ENCODE measurements at regions not wholly inside any gene's neighbourhood (a gene's known extent, or its start where the extent isn't known, plus 50 kb on each side); places are given as distances from the start of the nearest gene placed in this dataset.

DNA sequence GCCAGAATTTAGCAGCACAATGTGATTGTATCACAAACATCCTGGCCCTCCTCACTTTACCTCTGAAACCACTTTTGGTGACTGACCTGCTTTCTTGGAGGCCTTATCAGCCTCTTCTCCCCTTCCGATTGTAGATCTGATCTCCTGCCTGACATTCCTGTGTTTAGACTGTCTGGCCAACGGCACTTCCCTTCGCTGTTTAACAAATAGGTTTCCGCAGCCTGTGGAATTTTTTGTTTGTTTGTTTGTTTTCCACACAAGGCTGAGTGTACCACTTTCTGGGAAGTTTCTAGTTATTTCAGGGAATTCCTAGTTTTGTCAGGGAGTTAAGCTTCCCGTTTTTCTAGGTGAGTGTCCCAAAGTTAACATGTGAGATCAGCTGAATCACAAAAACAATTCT lies 65.9 kb upstream of the CDKN3 start:
- Mint-ChIP-seq H3K4me3 (no peak overlapping the region), H3K9me3 (no peaks in the 10 kb centered on the region)
- H3K4me3 ChIP-seq (ENCODE audit: low read depth, low read length): no peak overlapping the region

GRCh38 chr14:54331516-54331915 lies 65.3 kb upstream of the CDKN3 start:
- H3K36me3 Mint-ChIP-seq: no peaks in the 10 kb centered on the region
- ATAC-seq (ENCODE audit: low read depth in 2 of 2) (no peak), DNase-seq (no peak)
- H3K9me3 Mint-ChIP-seq: no peaks in the 10 kb centered on the region
- Histone ChIP-seq H3K27me3 (ENCODE audit: control insufficient read depth, insufficient read depth, low read length) (peaks cover 5% of the 10 kb centered on the region), H3K36me3 (ENCODE audit: control insufficient read depth, insufficient read depth, low read length) (no peaks in the 10 kb centered on the region), H3K4me1 (ENCODE audit: control insufficient read depth, insufficient read depth, low read length, poor library complexity, severe bottlenecking) (no peaks in the 10 kb centered on the region), H3K9me3 (ENCODE audit: control insufficient read depth in 2 of 2, low read length in 2 of 2) (no peaks in the 10 kb centered on the region), H3K4me3 (ENCODE audit: low read depth, low read length) (no peak overlapping the region), H3K27ac (ENCODE audit: insufficient read depth, low read length, poor library complexity, severe bottlenecking) (no peak overlapping the region)
- no peak overlapping the region for H3K27ac Mint-ChIP-seq
- peaks cover 9% of the 10 kb centered on the region for H3K27me3 Mint-ChIP-seq
- peaks cover 0 to 2% (median 0%) of the 10 kb centered on the region in 4 donors for H3K4me1 Mint-ChIP-seq
- H3K4me3 Mint-ChIP-seq: no peak overlapping the region

More for the DNA sequence above, 65.9 kb upstream of the CDKN3 start:
- H3K9me3 ChIP-seq (ENCODE audit: control insufficient read depth in 2 of 2, low read length in 2 of 2): no peaks in the 10 kb centered on the region
- Mint-ChIP-seq H3K27me3 (peaks cover 9% of the 10 kb centered on the region), H3K36me3 (no peaks in the 10 kb centered on the region), H3K27ac (no peak overlapping the region), H3K4me1 (peaks cover 0 to 2% (median 0%) of the 10 kb centered on the region in 4 donors)
- no peaks in the 10 kb centered on the region for H3K36me3 ChIP-seq (ENCODE audit: control insufficient read depth, insufficient read depth, low read length)
- ATAC-seq (ENCODE audit: low read depth in 2 of 2): no peak
- H3K27me3 ChIP-seq (ENCODE audit: control insufficient read depth, insufficient read depth, low read length): peaks cover 5% of the 10 kb centered on the region
- no peaks in the 10 kb centered on the region for H3K4me1 ChIP-seq (ENCODE audit: control insufficient read depth, insufficient read depth, low read length, poor library complexity, severe bottlenecking)
- no peak overlapping the region for H3K27ac ChIP-seq (ENCODE audit: insufficient read depth, low read length, poor library complexity, severe bottlenecking)
- DNase-seq: no peak

DNA sequence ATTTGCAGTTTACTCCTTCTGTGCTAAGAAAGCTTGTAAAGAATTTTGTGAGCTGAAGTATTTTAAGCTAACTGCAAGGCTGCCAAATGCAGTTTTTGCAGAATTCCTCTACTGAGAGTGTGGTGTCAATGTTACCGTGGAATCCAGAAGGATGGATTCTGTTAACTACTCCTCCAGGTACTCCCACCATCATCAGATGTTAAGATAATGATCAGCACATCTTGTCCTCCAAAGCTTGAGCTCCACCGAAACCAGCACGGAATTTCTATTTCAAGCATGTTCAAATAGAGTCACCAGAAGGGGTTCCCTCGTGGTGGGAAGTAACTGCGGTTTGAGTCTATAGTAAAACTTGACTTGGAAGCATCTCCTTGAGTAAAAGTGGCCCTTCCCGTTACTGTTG lies 64.3 kb upstream of the CDKN3 start:
- Histone ChIP-seq H3K36me3 (ENCODE audit: control insufficient read depth, insufficient read depth, low read length) (no peaks in the 10 kb centered on the region), H3K27ac (ENCODE audit: insufficient read depth, low read length, poor library complexity, severe bottlenecking) (no peak overlapping the region), H3K4me3 (ENCODE audit: low read depth, low read length) (no peak overlapping the region), H3K9me3 (ENCODE audit: control insufficient read depth in 2 of 2, low read length in 2 of 2) (no peaks in the 10 kb centered on the region), H3K27me3 (ENCODE audit: control insufficient read depth, insufficient read depth, low read length) (peaks cover 5% of the 10 kb centered on the region), H3K4me1 (ENCODE audit: control insufficient read depth, insufficient read depth, low read length, poor library complexity, severe bottlenecking) (no peaks in the 10 kb centered on the region)
- Mint-ChIP-seq H3K9me3 (no peaks in the 10 kb centered on the region), H3K4me1 (no peaks in the 10 kb centered on the region), H3K4me3 (no peak overlapping the region), H3K27me3 (peaks cover 13% of the 10 kb centered on the region), H3K27ac (no peak overlapping the region), H3K36me3 (no peaks in the 10 kb centered on the region)
- ATAC-seq (ENCODE audit: low read depth in 2 of 2) (no peak), DNase-seq (no peak)

- Histone ChIP-seq H3K27ac (ENCODE audit: insufficient read depth, low read length, poor library complexity, severe bottlenecking) (no peak overlapping the region), H3K4me1 (ENCODE audit: control insufficient read depth, insufficient read depth, low read length, poor library complexity, severe bottlenecking) (no peaks in the 10 kb centered on the region), H3K9me3 (ENCODE audit: control insufficient read depth in 2 of 2, low read length in 2 of 2) (no peaks in the 10 kb centered on the region), H3K4me3 (ENCODE audit: low read depth, low read length) (no peak overlapping the region), H3K27me3 (ENCODE audit: control insufficient read depth, insufficient read depth, low read length) (peaks cover 8% of the 10 kb centered on the region), H3K36me3 (ENCODE audit: control insufficient read depth, insufficient read depth, low read length) (no peaks in the 10 kb centered on the region)
- H3K27ac Mint-ChIP-seq: no peak overlapping the region
- H3K27me3 Mint-ChIP-seq: peaks cover 20% of the 10 kb centered on the region
- H3K36me3 Mint-ChIP-seq: no peaks in the 10 kb centered on the region
- ATAC-seq (ENCODE audit: low read depth in 2 of 2): no peak
- H3K4me3 Mint-ChIP-seq: no peak overlapping the region
- H3K4me1 Mint-ChIP-seq: no peaks in the 10 kb centered on the region
- DNase-seq: no peak
- no peaks in the 10 kb centered on the region for H3K9me3 Mint-ChIP-seq
Measured at GRCh38 chr14:54333511-54333910, 63.3 kb upstream of the CDKN3 start.

DNA sequence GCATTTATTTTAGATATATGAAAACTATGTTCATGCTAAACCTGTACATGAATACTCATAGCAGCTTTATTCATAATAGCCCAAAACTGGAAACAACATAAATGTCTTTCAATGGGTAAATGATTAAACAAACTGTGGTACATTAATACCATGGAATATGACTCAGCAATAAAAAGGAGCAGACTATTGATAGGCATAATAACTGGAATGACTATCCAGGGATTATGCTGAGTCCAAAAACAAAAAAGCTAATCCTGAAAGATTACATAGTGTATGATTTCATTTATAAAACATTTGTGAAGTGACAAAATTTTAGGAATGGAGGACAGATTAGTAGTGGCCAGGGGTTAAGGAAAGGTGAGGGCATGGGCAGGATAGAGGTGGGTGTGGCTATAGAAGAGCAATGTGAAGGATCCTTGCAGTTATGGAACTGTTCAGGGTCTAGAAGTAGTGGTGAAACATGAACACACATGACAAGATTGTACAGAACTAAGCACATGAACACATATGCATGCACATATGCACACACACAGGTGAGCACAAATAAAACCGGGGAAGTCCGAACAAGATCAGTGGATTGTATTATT lies 61.1 kb upstream of the CDKN3 start:
- no peaks in the 10 kb centered on the region for H3K9me3 Mint-ChIP-seq
- peaks cover 26% of the 10 kb centered on the region for H3K27me3 Mint-ChIP-seq

GRCh38 chr14:54337314-54337713 lies 59.5 kb upstream of the CDKN3 start:
- H3K4me1 Mint-ChIP-seq: no peaks in the 10 kb centered on the region
- no peak overlapping the region for H3K4me3 Mint-ChIP-seq
- H3K9me3 ChIP-seq (ENCODE audit: control insufficient read depth in 2 of 2, low read length in 2 of 2): no peaks in the 10 kb centered on the region
- ATAC-seq (ENCODE audit: low read depth in 2 of 2) (no peak), DNase-seq (no peak)
- H3K27ac ChIP-seq (ENCODE audit: insufficient read depth, low read length, poor library complexity, severe bottlenecking): no peak overlapping the region
- no peaks in the 10 kb centered on the region for H3K36me3 Mint-ChIP-seq
- no peak overlapping the region for H3K4me3 ChIP-seq (ENCODE audit: low read depth, low read length)
- H3K36me3 ChIP-seq (ENCODE audit: control insufficient read depth, insufficient read depth, low read length): no peaks in the 10 kb centered on the region
- H3K9me3 Mint-ChIP-seq: peaks cover 0 to 2% (median 0%) of the 10 kb centered on the region in 7 donors
- peaks cover 9% of the 10 kb centered on the region for H3K27me3 ChIP-seq (ENCODE audit: control insufficient read depth, insufficient read depth, low read length)
- no peak overlapping the region for H3K27ac Mint-ChIP-seq
- H3K4me1 ChIP-seq (ENCODE audit: control insufficient read depth, insufficient read depth, low read length, poor library complexity, severe bottlenecking): no peaks in the 10 kb centered on the region
- H3K27me3 Mint-ChIP-seq: peaks cover 27% of the 10 kb centered on the region

More for the DNA sequence above, 61.1 kb upstream of the CDKN3 start:
- Histone ChIP-seq H3K4me1 (ENCODE audit: control insufficient read depth, insufficient read depth, low read length, poor library complexity, severe bottlenecking) (no peaks in the 10 kb centered on the region), H3K27me3 (ENCODE audit: control insufficient read depth, insufficient read depth, low read length) (peaks cover 9% of the 10 kb centered on the region), H3K4me3 (ENCODE audit: low read depth, low read length) (no peak overlapping the region), H3K36me3 (ENCODE audit: control insufficient read depth, insufficient read depth, low read length) (no peaks in the 10 kb centered on the region), H3K9me3 (ENCODE audit: control insufficient read depth in 2 of 2, low read length in 2 of 2) (no peaks in the 10 kb centered on the region), H3K27ac (ENCODE audit: insufficient read depth, low read length, poor library complexity, severe bottlenecking) (no peak overlapping the region)
- DNase-seq: no peak
- no peak overlapping the region for H3K27ac Mint-ChIP-seq
- ATAC-seq (ENCODE audit: low read depth in 2 of 2): no peak
- H3K36me3 Mint-ChIP-seq: no peaks in the 10 kb centered on the region
- no peaks in the 10 kb centered on the region for H3K4me1 Mint-ChIP-seq
- H3K4me3 Mint-ChIP-seq: no peak overlapping the region

DNA sequence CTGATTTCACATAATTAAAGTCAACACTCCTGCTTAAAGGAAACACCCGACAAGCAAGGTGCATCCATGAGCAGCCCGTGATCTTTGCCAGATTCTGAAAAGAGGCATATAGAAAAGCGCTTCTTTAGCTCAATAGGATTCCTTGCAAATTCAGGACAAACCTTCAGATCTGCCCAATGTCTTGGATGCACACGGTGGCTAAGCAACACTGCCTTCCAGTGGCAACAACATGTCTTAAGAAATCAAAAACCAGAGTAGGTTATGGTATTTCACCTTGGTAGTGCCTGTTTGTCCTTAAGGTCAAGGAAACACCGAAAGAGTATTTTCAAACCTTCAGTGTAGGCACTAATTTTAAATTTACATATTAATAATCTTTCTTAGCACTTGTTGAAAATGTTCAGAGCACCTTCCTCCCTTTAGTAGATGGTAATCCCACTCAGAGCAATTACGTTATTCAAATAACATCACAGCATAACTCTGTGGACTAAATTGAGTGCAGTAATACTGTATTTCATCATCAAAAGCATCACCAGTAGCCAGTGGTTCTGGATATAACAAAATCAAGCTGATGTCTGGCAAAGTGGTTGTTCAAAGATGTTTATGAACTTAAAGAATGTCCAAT lies 58.0 kb upstream of the CDKN3 start:
- Mint-ChIP-seq H3K9me3 (peaks cover 0 to 2% (median 0%) of the 10 kb centered on the region in 7 donors), H3K4me1 (peaks cover 0 to 4% (median 1%) of the 10 kb centered on the region in 4 donors), H3K27ac (no peak overlapping the region), H3K36me3 (no peaks in the 10 kb centered on the region), H3K4me3 (no peak overlapping the region), H3K27me3 (peaks cover 23% of the 10 kb centered on the region)
- H3K27ac ChIP-seq (ENCODE audit: insufficient read depth, low read length, poor library complexity, severe bottlenecking): no peak overlapping the region
- no peaks in the 10 kb centered on the region for H3K9me3 ChIP-seq (ENCODE audit: control insufficient read depth in 2 of 2, low read length in 2 of 2)
- ATAC-seq (ENCODE audit: low read depth in 2 of 2) (no peak), DNase-seq (no peak)
- no peak overlapping the region for H3K4me3 ChIP-seq (ENCODE audit: low read depth, low read length)
- H3K36me3 ChIP-seq (ENCODE audit: control insufficient read depth, insufficient read depth, low read length): no peaks in the 10 kb centered on the region
- peaks cover 9% of the 10 kb centered on the region for H3K27me3 ChIP-seq (ENCODE audit: control insufficient read depth, insufficient read depth, low read length)
- H3K4me1 ChIP-seq (ENCODE audit: control insufficient read depth, insufficient read depth, low read length, poor library complexity, severe bottlenecking): no peaks in the 10 kb centered on the region

DNA sequence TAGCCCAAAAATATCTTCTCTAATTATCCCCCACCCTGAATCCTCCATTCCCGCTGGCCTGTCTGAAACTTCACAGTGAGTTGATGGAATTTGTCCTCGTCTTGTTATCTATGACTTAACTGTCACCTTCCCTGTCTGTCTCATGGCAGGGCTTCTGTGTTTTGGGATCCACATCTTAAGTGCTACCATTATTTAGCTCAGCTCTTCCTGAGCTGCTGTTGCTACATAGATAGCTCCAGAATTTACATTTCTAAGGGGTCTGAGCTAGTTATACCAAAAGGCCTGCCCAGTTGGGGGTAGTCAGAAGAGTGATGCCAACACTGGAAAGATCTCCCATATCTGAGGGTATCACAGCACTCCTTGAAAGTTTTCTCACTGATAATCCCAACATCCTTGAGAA lies 57.0 kb upstream of the CDKN3 start:
- H3K27me3 Mint-ChIP-seq: peaks cover 23% of the 10 kb centered on the region
- Histone ChIP-seq H3K4me3 (ENCODE audit: low read depth, low read length) (no peak overlapping the region), H3K4me1 (ENCODE audit: control insufficient read depth, insufficient read depth, low read length, poor library complexity, severe bottlenecking) (no peaks in the 10 kb centered on the region), H3K9me3 (ENCODE audit: control insufficient read depth in 2 of 2, low read length in 2 of 2) (no peaks in the 10 kb centered on the region), H3K27me3 (ENCODE audit: control insufficient read depth, insufficient read depth, low read length) (peaks cover 9% of the 10 kb centered on the region), H3K36me3 (ENCODE audit: control insufficient read depth, insufficient read depth, low read length) (no peaks in the 10 kb centered on the region), H3K27ac (ENCODE audit: insufficient read depth, low read length, poor library complexity, severe bottlenecking) (no peak overlapping the region)
- peaks cover 0 to 2% (median 0%) of the 10 kb centered on the region in 7 donors for H3K9me3 Mint-ChIP-seq
- no peak for ATAC-seq (ENCODE audit: low read depth in 2 of 2)
- no peak for DNase-seq
- peaks cover 0 to 4% (median 1%) of the 10 kb centered on the region in 4 donors for H3K4me1 Mint-ChIP-seq
- no peaks in the 10 kb centered on the region for H3K36me3 Mint-ChIP-seq
- H3K4me3 Mint-ChIP-seq: no peak overlapping the region
- no peak overlapping the region for H3K27ac Mint-ChIP-seq
